HG03460 (cell line): ENCODE measurements at regions not wholly inside any gene's neighbourhood (a gene's known extent, or its start where the extent isn't known, plus 50 kb on each side); places are given as distances from the start of the nearest gene placed in this dataset.

Experiments used
- ATAC-seq: cut with Tn5 transposase; IDR thresholded peaks from one replicate; pipeline ENCODE4 v1.9.1; 2021; ENCODE audit not compliant: unreplicated experiment

- ATAC-seq, result no peak
Observed at GRCh38 chr15:62722237-62722636, 320.3 kb upstream of the TPM1 start.

- ATAC-seq, result no peak
Observed at GRCh38 chr15:62726461-62726860, 316.1 kb upstream of the TPM1 start.

DNA sequence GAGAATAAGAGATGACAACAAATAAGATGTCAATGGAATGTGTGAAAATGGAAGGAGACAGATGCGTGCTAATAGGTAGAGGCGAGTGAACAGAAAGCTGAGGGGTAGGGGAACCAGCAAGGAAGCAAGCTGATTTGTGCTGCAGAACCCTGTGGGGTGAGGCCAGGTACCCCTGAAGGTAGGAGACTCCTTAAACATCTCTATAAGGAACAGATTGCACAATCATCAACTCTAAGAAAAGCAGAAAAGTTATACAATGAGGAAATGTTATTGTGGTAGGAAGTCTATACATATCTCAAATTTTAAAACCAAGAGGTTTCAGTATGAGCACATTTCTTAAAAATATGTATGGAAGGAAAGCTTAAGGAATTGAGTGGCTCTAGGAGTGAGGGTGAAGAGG lies 315.0 kb upstream of the TPM1 start:
- ATAC-seq, result no peak

- ATAC-seq, result no peak
Observed at GRCh38 chr15:62730825-62731224, 311.7 kb upstream of the TPM1 start.

DNA sequence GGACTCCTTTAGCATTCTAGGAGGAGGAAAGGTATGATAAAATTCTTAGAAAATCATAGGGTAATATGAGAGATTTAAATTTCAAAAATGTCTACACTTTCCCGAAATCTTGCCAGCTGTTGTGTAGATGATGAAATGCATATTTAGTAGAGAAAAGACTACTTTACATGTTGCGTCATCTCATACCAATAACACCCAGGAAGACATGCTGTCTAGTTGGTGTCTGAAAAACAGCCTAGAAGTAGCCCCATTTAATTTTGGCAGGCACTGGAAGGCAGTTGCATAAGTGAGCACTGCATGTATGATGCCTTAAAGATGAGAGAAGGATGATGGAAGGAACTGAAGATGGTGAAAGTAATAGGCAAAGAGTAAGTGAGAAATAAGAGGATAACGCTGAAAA lies 310.5 kb upstream of the TPM1 start:
- ATAC-seq, result no peak

GRCh38 chr15:62734706-62735105 lies 307.8 kb upstream of the TPM1 start:
- no peak for ATAC-seq

DNA sequence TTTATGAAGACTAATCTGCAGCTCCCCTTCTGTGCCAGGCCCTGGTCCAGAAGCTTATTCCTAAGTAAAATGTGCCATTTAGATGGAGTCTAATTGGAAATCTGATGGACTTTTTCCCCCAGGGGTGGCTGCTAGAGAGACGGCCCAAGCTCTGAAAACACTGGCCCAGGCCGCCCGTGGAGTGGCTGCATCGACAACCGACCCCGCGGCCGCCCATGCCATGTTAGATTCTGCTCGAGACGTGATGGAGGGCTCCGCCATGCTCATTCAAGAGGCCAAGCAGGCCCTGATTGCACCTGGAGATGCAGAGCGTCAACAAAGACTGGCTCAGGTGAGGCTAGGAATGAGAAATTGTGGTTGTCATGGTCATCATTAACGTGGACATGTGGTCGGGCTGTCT lies 305.8 kb upstream of the TPM1 start:
- ATAC-seq, result no peak

DNA sequence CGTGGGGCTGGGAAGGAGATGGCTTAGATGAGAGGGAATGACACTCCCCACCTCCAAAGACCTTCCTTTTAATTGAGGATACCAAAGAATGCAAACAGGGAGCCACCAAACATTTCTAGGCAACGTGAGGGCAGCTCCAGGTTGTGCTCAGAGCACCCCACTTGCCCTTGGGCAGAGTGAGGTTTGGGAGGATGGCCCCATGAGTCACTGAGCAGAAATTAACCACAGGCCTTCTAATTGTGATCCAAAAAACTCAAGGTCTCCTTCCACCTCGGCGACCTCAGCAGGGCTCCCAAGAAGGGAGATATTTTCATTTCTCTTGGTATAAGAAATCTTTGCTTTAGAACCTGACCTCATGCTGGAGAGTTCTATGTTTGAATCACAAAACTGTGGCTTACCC lies 305.0 kb upstream of the TPM1 start:
- no peak for ATAC-seq

DNA sequence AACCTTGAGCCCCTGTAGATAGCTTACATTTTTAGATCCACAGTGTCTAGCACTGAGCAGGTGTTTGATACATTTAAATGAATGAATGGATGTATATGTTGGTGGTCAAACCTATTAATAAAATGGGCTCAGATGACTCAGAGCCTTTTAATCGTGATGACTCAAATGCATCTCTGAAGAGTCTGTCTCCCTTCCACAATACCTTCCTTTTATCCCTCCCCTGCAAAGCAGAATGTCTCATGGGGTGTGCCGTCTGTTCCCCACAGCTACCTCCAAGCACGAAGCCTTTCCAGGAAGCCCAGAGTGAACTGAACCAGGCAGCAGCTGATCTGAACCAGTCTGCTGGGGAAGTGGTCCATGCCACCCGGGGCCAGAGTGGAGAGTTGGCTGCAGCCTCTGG lies 303.5 kb upstream of the TPM1 start:
- ATAC-seq, result no peak

DNA sequence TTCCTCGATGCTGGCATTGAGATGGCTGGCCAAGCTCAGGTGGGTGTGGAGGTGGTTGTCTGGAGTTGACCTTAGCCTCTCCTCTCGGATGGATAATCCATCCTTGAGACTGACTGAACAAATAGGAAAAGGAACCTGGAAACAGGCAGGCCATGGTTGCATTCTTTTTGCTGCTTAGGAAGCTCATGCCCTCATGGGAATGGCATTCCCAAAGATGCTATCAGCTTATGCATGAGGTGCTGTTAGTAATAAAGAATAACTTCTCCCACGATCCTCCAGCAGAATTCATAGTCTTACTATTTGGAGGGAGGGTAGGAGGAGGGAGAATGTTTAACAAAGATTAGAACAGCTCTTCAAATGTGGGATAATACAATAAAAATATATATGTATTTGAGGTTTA lies 303.0 kb upstream of the TPM1 start:
- ATAC-seq, result no peak

- ATAC-seq, result no peak
Observed at GRCh38 chr15:62740141-62741004, 302.2 kb upstream of the TPM1 start.

GRCh38 chr15:62741106-62741505 lies 301.4 kb upstream of the TPM1 start:
- ATAC-seq, result no peak

DNA sequence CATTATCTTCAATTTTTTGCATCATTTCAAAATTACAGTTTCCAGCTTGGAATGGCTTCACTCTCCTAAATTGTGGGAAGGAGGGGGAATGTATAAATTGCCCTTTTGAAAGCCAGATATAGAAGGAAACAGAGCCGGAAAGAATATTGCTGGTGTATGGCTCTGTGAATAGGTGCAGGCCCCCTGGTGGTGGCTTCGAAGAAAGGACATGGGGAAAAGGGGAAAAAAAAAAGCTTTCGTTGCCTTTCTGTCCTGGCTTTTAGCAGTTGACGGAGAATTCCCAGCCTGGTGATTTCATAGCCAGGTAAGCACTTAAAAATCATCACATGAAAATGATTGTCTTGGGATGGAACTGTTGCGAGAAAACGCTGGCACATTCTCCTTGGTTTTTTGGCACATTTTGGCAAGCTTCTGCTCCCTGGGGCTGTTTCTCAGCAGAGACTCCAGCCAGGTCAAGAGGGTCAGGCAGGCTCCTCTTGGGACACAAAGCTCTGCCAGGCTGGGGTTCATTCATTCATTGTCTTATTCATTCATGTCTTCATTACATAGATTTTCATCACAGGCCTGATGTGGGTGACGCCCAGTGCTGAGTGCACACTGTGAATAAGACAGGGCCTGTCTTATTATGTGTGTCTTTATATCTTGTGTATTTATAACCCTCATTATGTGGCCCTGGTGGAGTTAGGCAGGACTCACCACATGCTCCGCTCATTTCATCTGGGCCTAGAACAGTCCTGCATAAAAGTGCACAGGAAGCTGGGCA lies 300.0 kb upstream of the TPM1 start:
- no peak for ATAC-seq

- no peak for ATAC-seq
Observed at GRCh38 chr15:62745621-62746225, 296.8 kb upstream of the TPM1 start.

DNA sequence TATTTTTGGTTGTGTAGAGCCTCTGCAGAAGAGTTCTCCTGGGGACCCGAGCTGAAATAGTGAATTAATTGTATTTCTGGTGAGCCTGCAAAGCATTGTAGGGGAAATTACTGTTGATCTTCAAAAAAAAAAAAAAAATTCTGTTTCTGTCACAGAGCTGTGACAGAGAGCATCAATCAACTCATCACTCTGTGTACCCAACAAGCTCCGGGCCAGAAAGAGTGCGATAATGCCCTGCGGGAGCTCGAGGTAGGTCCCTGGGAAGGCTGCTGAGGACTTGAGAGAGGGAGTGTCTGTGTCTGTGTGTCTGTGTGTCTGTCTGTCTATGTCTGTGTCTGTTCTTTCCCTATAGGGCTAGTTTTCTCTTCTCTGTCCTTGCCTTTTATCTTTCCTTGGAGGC lies 294.4 kb upstream of the TPM1 start:
- no peak for ATAC-seq

DNA sequence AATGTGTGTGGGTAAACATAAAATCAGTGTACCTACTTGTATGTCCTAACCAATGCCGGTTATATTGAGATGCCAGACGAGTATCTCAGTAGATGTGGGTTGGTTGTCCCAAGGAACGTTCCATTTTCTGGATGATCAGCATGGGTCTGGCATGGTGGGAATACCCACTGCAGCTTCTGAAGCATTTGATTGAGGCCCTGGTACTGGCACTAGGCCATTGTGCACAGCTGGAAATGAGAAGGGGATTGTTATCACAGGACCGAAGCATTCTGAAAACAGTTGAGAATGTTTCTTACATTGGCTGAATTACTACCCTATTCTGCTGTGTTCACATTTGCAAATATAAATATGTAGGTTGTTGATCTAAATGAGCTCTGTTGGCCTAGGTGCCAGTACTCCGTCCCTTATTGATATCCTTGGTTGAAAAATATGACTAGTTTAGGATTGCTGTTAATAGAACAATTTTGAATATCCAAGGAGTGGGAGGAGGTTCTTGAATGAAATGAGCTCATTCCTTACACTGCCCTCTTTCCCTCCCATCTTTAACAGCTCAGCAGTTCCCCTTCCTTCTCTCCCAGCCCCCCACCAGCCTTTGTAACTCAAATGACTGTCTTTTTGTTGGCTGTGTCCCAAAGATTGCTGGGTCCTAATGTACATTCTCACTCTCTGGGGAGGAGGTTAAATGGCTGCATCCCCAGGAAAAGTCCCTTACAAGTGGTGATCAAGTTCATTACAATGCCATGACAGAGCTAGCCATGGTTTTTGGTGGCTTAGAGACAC lies 293.3 kb upstream of the TPM1 start:
- no peak for ATAC-seq

DNA sequence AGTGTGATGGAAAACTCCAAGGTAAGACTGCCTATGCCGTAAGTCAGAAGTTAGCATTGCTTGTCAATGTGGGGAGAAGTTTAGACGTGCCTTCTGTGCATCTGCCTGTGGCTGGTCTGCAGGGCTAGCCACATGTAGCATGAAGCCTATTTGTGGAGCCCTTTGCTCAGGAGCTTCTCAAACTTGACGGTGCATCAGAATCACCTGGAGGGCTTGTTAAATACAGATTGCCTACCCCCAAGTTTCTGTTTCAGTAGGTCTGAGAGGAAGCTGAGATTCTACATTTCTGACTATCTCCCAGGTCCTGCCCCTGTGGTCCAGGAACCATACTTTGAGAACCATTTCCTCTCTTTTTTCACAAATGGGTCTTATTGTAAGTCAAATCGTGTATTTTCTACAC lies 292.1 kb upstream of the TPM1 start:
- ATAC-seq, result no peak

DNA sequence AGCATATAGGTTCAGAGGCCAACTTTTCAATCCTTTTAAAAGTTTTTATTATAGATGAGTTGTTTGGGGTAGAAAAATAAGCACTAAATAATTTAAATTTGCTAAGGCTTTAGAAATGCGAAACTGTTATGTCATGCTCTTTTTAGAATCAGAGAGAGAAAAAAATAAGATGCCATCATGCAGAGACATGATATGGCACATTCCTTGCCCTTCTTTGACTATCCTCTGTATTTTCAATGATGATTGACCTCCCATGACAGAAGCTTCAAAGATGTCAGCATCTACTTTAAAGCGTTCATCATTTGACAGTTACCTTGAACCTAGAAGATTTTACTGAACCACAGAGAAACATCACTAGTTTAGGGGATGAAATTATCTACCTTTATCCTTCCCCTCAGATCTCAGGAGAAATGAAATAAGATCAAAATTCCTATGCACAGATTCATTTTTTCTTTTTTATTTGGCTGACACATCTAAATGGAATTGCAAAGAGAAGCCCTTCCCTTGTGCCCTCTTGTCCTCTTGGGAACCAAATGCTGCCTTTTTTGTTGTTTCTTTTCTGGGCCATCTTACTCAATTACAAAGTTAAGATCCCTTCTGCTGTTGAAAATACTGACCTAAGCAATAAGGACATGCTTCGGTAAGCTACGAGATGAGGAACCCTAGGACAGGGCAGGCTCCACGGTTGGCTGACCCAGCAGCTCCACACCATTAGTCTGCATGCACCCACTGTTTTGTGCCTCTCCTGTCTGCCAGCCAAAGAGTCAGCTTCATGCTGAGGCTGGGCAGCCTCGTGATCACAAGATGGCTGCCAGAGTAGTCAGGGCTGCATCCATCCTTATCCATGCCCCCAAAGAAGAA lies 289.7 kb upstream of the TPM1 start:
- no peak for ATAC-seq

DNA sequence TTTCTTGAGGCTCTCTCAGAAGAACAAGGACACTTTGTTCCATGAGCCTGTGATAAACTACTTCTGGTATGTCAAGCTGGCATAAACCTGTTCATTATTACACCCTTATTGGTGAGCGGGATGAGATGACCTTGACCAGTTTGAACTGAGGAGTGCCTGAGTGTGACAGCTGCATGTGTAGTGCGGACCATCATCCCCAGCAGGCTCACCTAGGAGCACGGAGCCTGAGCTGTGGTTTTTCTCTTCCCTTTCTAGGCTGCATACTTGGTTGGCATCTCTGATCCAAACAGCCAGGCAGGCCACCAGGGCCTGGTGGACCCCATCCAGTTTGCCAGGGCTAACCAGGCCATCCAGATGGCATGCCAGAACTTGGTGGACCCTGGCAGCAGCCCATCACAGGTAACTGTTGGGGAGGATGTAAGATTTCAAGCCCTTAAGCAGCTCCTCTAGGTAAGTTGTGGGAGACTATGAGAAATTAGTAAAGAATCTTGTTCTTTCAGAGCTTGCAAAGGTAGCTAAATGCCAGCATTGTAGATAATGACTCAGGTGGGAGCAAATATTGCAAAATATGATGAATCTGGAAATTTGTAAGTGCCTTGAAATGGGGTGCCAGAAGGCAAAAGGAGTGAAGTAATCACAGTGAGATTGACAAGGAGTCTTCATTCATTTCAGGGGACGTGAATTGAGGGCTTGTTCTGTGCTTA lies 288.9 kb upstream of the TPM1 start:
- ATAC-seq, result no peak
